HepG2 (cell line): ENCODE measurements at regions not wholly inside any gene's neighbourhood (a gene's known extent, or its start where the extent isn't known, plus 50 kb on each side); places are given as distances from the start of the nearest gene placed in this dataset.

Experiments
- ATAC-seq: fragments of 200-7000 bp; cut with Tn5 transposase; 3 replicates; pipeline ENCODE4 v1.9.1; 2020; ENCODE audit warnings: mild to moderate bottlenecking, moderate library complexity
- BruUV-seq: library from RNA; stranded (reverse); fragments of 400-500 nt; replicated peaks from 2 replicates; lab custom pipeline; 2021; lab: Mats Ljungman, UMichigan
- CTCF ChIA-PET: fragments of 300-600 bp; formaldehyde crosslinking; extraction: SDS; loops from one replicate; lab custom pipeline; 2021; ENCODE audit warnings: low total read pairs, inconsistent platforms, low intra/inter-chr PET ratio; lab: Yijun Ruan, JAX
- POLR2A ChIA-PET: fragments of 350-600 bp; sonication (Branson Sonifier 250); formaldehyde crosslinking; loops from one replicate; lab custom pipeline; 2020; ENCODE audit warnings: antibody characterized with exemption, inconsistent platforms; lab: Yijun Ruan, JAX
- DNase-seq: peaks from one replicate; pipeline ENCODE4 v3.0.0-alpha.2; 2015; ENCODE audit warnings: low spot score
- FAIRE-seq: peaks from 3 replicates; lab custom pipeline; 2011; peaks lifted over from hg19 to GRCh38; lab: Jason Lieb, UNC
- H2AFZ ChIP-seq: one replicate; pipeline ENCODE4 v1.6.1; 2011; ENCODE audit warnings: low read length, inconsistent platforms
- H3K27ac ChIP-seq: fragments of 300-600 bp; 3 replicates; pipeline ENCODE4 v1.8.0; 2011; ENCODE audit warnings: mixed run types, mild to moderate bottlenecking, mixed read lengths, low read length, inconsistent platforms; ENCODE audit not compliant: insufficient read depth; ENCODE audit errors: extremely low read length
- H3K27me3 ChIP-seq, 2 experiments: fragments of 200-600 bp in 1 of 2; 2 replicates in 1 of 2; 3 replicates in 1 of 2; pipeline versions ENCODE4 v1.6.0 to v1.8.0; 2011; ENCODE audit warnings: low read length in 2 of 2, mild to moderate bottlenecking in 2 of 2, moderate library complexity in 2 of 2, inconsistent platforms in 1 of 2; ENCODE audit not compliant: insufficient read depth in 2 of 2, control insufficient read depth in 1 of 2
- H3K36me3 ChIP-seq, 2 experiments: fragments of 200-600 bp in 1 of 2; replicated peaks in 1 of 2; 2 replicates in 1 of 2; 3 replicates in 1 of 2; pipeline versions ENCODE4 v1.5.1 to v1.8.0; 2011; ENCODE audit warnings: low read length in 2 of 2, inconsistent platforms in 1 of 2; ENCODE audit not compliant: insufficient read depth in 2 of 2, control insufficient read depth in 1 of 2
- H3K4me1 ChIP-seq: 2 replicates; pipeline ENCODE4 v1.5.1; 2012; ENCODE audit warnings: low read length, inconsistent platforms; ENCODE audit not compliant: insufficient read depth
- H3K4me2 ChIP-seq: 2 replicates; pipeline ENCODE4 v1.6.0; 2011; ENCODE audit warnings: low read depth, low read length, inconsistent platforms
- H3K4me3 ChIP-seq, 3 experiments: fragments of 200-600 bp in 1 of 3; sonication (generic), shearing (Covaris generic) in 1 of 3; replicated peaks in 1 of 3; 2 replicates each; pipeline ENCODE4 v1.5.1; 2011 to 2016; ENCODE audit warnings: low read length in 3 of 3, inconsistent platforms in 2 of 3, low read depth in 2 of 3, mild to moderate bottlenecking in 2 of 3, control low read depth in 1 of 3, mixed read lengths in 1 of 3; ENCODE audit not compliant: insufficient read depth in 1 of 3
- H3K79me2 ChIP-seq: one replicate; pipeline ENCODE4 v1.6.1; 2011; ENCODE audit warnings: low read length, inconsistent platforms; ENCODE audit not compliant: insufficient read depth
- H3K9ac ChIP-seq: 2 replicates; pipeline ENCODE4 v1.6.0; 2011; ENCODE audit warnings: mild to moderate bottlenecking, low read depth, low read length, inconsistent platforms; ENCODE audit not compliant: insufficient read depth
- H3K9me3 ChIP-seq: 2 replicates; pipeline ENCODE4 v1.5.1; 2012; ENCODE audit warnings: mild to moderate bottlenecking, low read length
- H4K20me1 ChIP-seq: 2 replicates; pipeline ENCODE4 v1.6.0; 2011; ENCODE audit warnings: inconsistent platforms, mild to moderate bottlenecking, low read length, moderate library complexity; ENCODE audit not compliant: insufficient read depth
- ATAD3A ChIP-seq: sonication (generic); formaldehyde crosslinking; IDR thresholded peaks from 2 replicates; pipeline ENCODE4 v1.4.0; 2020; ENCODE audit warnings: missing genetic modification reagents
- ATF5 ChIP-seq: sonication (generic); formaldehyde crosslinking; IDR thresholded peaks from 2 replicates; pipeline ENCODE4 v1.4.0; 2020; ENCODE audit warnings: mild to moderate bottlenecking, low read depth, missing genetic modification reagents
- CREM ChIP-seq, 2 experiments: sonication (generic) in 1 of 2; formaldehyde crosslinking in 1 of 2; IDR thresholded peaks; 2 replicates each; pipeline versions ENCODE4 v1.4.0 to v1.6.1; 2016 to 2020; ENCODE audit warnings: antibody characterized with exemption in 1 of 2, mild to moderate bottlenecking in 1 of 2, missing genetic modification reagents in 1 of 2
- DPF2 ChIP-seq: sonication (generic); formaldehyde crosslinking; IDR thresholded peaks from 2 replicates; pipeline ENCODE4 v1.4.0; 2020; ENCODE audit warnings: mild to moderate bottlenecking, low read depth, missing genetic modification reagents, borderline replicate concordance
- KIAA2018 ChIP-seq: sonication (generic); formaldehyde crosslinking; IDR thresholded peaks from 2 replicates; pipeline ENCODE4 v1.5.0; 2020; ENCODE audit warnings: mild to moderate bottlenecking, missing genetic modification reagents, borderline replicate concordance
- MEF2D ChIP-seq: sonication (generic); formaldehyde crosslinking; IDR thresholded peaks from 2 replicates; pipeline ENCODE4 v1.5.1; 2020; ENCODE audit warnings: mild to moderate bottlenecking, missing genetic modification reagents
- SRSF4 ChIP-seq: fragments of 200-400 bp; formaldehyde crosslinking; IDR thresholded peaks from one replicate; pipeline ENCODE4 v1.6.1; 2018; ENCODE audit warnings: mild to moderate bottlenecking, low read depth, low read length, moderate library complexity; ENCODE audit not compliant: poor library complexity, severe bottlenecking
- ZNF180 ChIP-seq: sonication (generic); formaldehyde crosslinking; IDR thresholded peaks from 2 replicates; pipeline ENCODE4 v1.4.0; 2020; ENCODE audit warnings: low read depth, missing genetic modification reagents, borderline replicate concordance
- ZNF678 ChIP-seq: sonication (generic); formaldehyde crosslinking; IDR thresholded peaks from 2 replicates; pipeline ENCODE4 v1.4.0; 2020; ENCODE audit warnings: mild to moderate bottlenecking, missing genetic modification reagents
- WGBS: methylation state at CpG from one replicate; pipeline ENCODE4 v1.1.6; 2017; ENCODE audit warnings: low lambda C conversion rate; 5-methylcytosine and 5-hydroxymethylcytosine counted together
- in situ Hi-C: cut with HindIII; loops from 2 replicates; pipeline ENCODE4 v1.10.0; 2017; ENCODE audit warnings: low pct_unique_long_range_greater_than_20kb; ENCODE audit not compliant: extremely low pct_ligation_motif_present
- intact Hi-C: fragments of 100-400 bp; cut with micrococcal nuclease; formaldehyde crosslinking; loops from one replicate; pipeline ENCODE4 v1.10.0; 2022; ENCODE audit not compliant: unreplicated experiment

GRCh38 chr2:8376603-8377410 lies 305.0 kb upstream of the ID2 start:
- in situ Hi-C loops (no loop called here), intact Hi-C loops (no loop called here)
- peaks cover 0 to 16% of the 10 kb centered on the region in 2 experiments; a peak in 3 of 5 replicates for H3K27me3 ChIP-seq
- CTCF ChIA-PET = no interaction called here
- TF ChIP-seq MEF2D (no peak), ATAD3A (no peak), DPF2 (CRISPR knock-in tag) (no peak), KIAA2018 (CRISPR knock-in tag) (no peak), ZNF180 (CRISPR knock-in tag) (no peak), SRSF4 (no peak), ATF5 (CRISPR knock-in tag) (no peak), ZNF678 (CRISPR knock-in tag) (no peak), CREM (IDR thresholded peaks at IDR 0.05) (no peak), CREM (CRISPR knock-in tag; IDR thresholded peaks at IDR 0.05) (no peak)
- no peaks in the 10 kb centered on the region for H3K79me2 ChIP-seq
- no peaks in the 10 kb centered on the region for H3K36me3 ChIP-seq
- no peak overlapping the region for H3K27ac ChIP-seq
- no peak overlapping the region for H2AFZ ChIP-seq
- ATAC-seq (no peak), FAIRE-seq (no peak), DNase-seq (no peak)
- no peaks in the 10 kb centered on the region for H4K20me1 ChIP-seq
- H3K9me3 ChIP-seq = peaks cover 10% of the 10 kb centered on the region
- no peak overlapping the region for H3K9ac ChIP-seq
- WGBS = 70% methylated on average over 11 of the region's 11 CpGs
- peaks cover 30% of the 10 kb centered on the region for H3K4me1 ChIP-seq
- no TSS peak for BruUV-seq
- POLR2A ChIA-PET = no interaction called here
- H3K4me2 ChIP-seq = no peak overlapping the region
- H3K4me3 ChIP-seq = no peak overlapping the region
